ENCODE measurements at regions not wholly inside any gene's neighbourhood (a gene's known extent, or its start where the extent isn't known, plus 50 kb on each side); places are given as distances from the start of the nearest gene placed in this dataset.
A peak's percentile ranks its signal among the peaks of the same experiment; 100 is the strongest.

- no peaks in the 10 kb centered on the region for H3K36me3 ChIP-seq (ENCODE audit: control insufficient read depth, insufficient read depth, low read length)
- H3K14ac ChIP-seq (replicated peaks; ENCODE audit: low read depth, low read length): 0 out of 2 replicates have a peak overlapping the region, but pooled peaks have one; percentile 42
- intact Hi-C loops (cut with micrococcal nuclease): no loop called here
- DNase-seq: no peak
- peak overlapping the region; percentile 62; the same call in 1 of the 2 replicates for H4K91ac ChIP-seq (ENCODE audit: insufficient read depth, low read depth, low read length)
- no peak overlapping the region for H2AFZ ChIP-seq (replicated peaks; ENCODE audit: low read length, poor library complexity)
- H3K79me1 ChIP-seq (ENCODE audit: low read depth in 1 of 2, low read length in 2 of 2): no peaks in the 10 kb centered on the region
- no peak for ATAC-seq (ENCODE audit: low read depth)
- no peak for TF ChIP-seq SMC3 (IDR thresholded peaks at IDR 0.05; ENCODE audit: low read depth, low read length)
- TF ChIP-seq RAD21 (IDR thresholded peaks at IDR 0.05; ENCODE audit: low read length): no peak
- no peak for TF ChIP-seq NFE2L2 (IDR thresholded peaks at IDR 0.05; ENCODE audit: low read depth, low read length)
- TF ChIP-seq MAZ (IDR thresholded peaks at IDR 0.05; ENCODE audit: borderline replicate concordance, low read depth, low read length): no peak
- TF ChIP-seq, protein P1, sequence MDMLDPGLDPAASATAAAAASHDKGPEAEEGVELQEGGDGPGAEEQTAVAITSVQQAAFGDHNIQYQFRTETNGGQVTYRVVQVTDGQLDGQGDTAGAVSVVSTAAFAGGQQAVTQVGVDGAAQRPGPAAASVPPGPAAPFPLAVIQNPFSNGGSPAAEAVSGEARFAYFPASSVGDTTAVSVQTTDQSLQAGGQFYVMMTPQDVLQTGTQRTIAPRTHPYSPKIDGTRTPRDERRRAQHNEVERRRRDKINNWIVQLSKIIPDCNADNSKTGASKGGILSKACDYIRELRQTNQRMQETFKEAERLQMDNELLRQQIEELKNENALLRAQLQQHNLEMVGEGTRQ (IDR thresholded peaks at IDR 0.05; ENCODE audit: low read depth, low read length): no peak
- TF ChIP-seq ELK1 (IDR thresholded peaks at IDR 0.05; ENCODE audit: borderline replicate concordance, low read depth, low read length): no peak
- no peak for TF ChIP-seq BHLHE40 (IDR thresholded peaks at IDR 0.05; ENCODE audit: low read depth, low read length)
- no peak for TF ChIP-seq MXI1 (IDR thresholded peaks at IDR 0.05; ENCODE audit: borderline replicate concordance, low read depth, low read length)
- no peak for TF ChIP-seq CEBPB (IDR thresholded peaks at IDR 0.05; ENCODE audit: low read depth, low read length)
- TF ChIP-seq POLR2A (IDR thresholded peaks at IDR 0.05; ENCODE audit: low read depth, low read length): no peak
- no peak for TF ChIP-seq CHD1 (IDR thresholded peaks at IDR 0.05; ENCODE audit: low read depth, low read length)
- TF ChIP-seq MAFK (IDR thresholded peaks at IDR 0.05; ENCODE audit: low read depth, low read length): no peak
- in situ Hi-C loops (cut with MboI; ENCODE audit: low sequenced_read_pairs): no loop called here
- H2BK20ac ChIP-seq (ENCODE audit: low read depth, low read length): peak overlapping the region; percentile 63
- H3K4me2 ChIP-seq (ENCODE audit: low read depth, low read length): no peak overlapping the region
- H3K56ac ChIP-seq (ENCODE audit: extremely low read depth, insufficient read depth, low read length): no peak overlapping the region
- peaks cover 13% of the 10 kb centered on the region for H3K4me1 ChIP-seq (ENCODE audit: control insufficient read depth, insufficient read depth, low read length)
- BruUV-seq (replicated peaks): no TSS peak
- no peaks in the 10 kb centered on the region for H4K20me1 ChIP-seq (ENCODE audit: insufficient read depth, low read length)
- H3K9me3 ChIP-seq (ENCODE audit: control insufficient read depth, insufficient read depth, low read length): no peaks in the 10 kb centered on the region
- H3K4ac ChIP-seq (ENCODE audit: low read depth, low read length): peak overlapping the region; percentile 72; the same call in 1 of the 2 replicates
- peak overlapping the region; percentile 53 for H2AK5ac ChIP-seq (ENCODE audit: low read depth, low read length)
- ChIA-PET POLR2A (ENCODE audit: unreplicated experiment) (no interaction called here), CTCF (no interaction called here)
- WGBS, 2 experiments (ENCODE audit: extremely low coverage in 2 of 2, insufficient read length in 1 of 2): no CpG with 5 or more reads among the region's 2 CpGs
- dilution Hi-C loops (cut with HindIII; ENCODE audit: low sequenced_read_pairs, unreplicated experiment): no loop called here
- no peak overlapping the region for H3K4me3 ChIP-seq (ENCODE audit: insufficient read depth, low read depth, low read length)
- H2BK15ac ChIP-seq (ENCODE audit: low read depth, low read length): 0 out of 3 replicates have a peak overlapping the region, but pooled peaks have one; percentile 71
- no peak overlapping the region for H3K23ac ChIP-seq (ENCODE audit: low read depth, low read length)
- no peaks in the 10 kb centered on the region for H3K27me3 ChIP-seq (ENCODE audit: control insufficient read depth, insufficient read depth, low read length)
- no peak overlapping the region for H3K18ac ChIP-seq (ENCODE audit: low read depth, low read length)
- H3K9me1 ChIP-seq (ENCODE audit: insufficient read depth, low read length): peaks cover 20% of the 10 kb centered on the region
- peak overlapping the region in 1 of 2 experiments; percentile 33; a peak in 2 of 4 replicates for H4K8ac ChIP-seq (ENCODE audit: low read depth in 2 of 2, low read length in 2 of 2)
- no peak overlapping the region for H3K9ac ChIP-seq (ENCODE audit: low read depth, low read length)
- H4K5ac ChIP-seq (ENCODE audit: low read depth, low read length): no peak overlapping the region
- no peak overlapping the region for H2BK5ac ChIP-seq (ENCODE audit: low read depth, low read length, poor library complexity, severe bottlenecking)
- no peak overlapping the region for H2AK9ac ChIP-seq (replicated peaks; ENCODE audit: low read depth, low read length, poor library complexity)
- H3K27ac ChIP-seq (ENCODE audit: insufficient read depth, low read length): no peak overlapping the region
- peak overlapping the region; percentile 84 for H2BK120ac ChIP-seq (ENCODE audit: low read depth, low read length)
Observed at GRCh38 chr14:55851961-55852360, 266.2 kb upstream of the PELI2 start.
